Esophagus squamous epithelium (tissue), 4 donors: ENCODE measurements at regions not wholly inside any gene's neighbourhood (a gene's known extent, or its start where the extent isn't known, plus 50 kb on each side); places are given as distances from the start of the nearest gene placed in this dataset.

Experiments used
- CTCF ChIP-seq, 6 experiments: fragments of 450-650 bp in 4 of 6; fragments of 200-600 bp in 2 of 6; sonication (generic) in 2 of 6; IDR thresholded peaks; one replicate each; pipeline ENCODE4 v1.5.1; 2016 to 2019; ENCODE audit warnings: antibody characterized with exemption in 6 of 6, mild to moderate bottlenecking in 4 of 6, moderate library complexity in 4 of 6
- POLR2A ChIP-seq, 4 donors: fragments of 450-650 bp; IDR thresholded peaks; one replicate each; pipeline ENCODE4 v1.6.1; 2017; ENCODE audit warnings: antibody characterized with exemption in 4 of 4, mild to moderate bottlenecking in 4 of 4, moderate library complexity in 3 of 4

- TF ChIP-seq CTCF (IDR thresholded peaks at IDR 0.05) = no peak
- TF ChIP-seq POLR2A (IDR thresholded peaks at IDR 0.05) = no peak
Observed at GRCh38 chr4:100070868-100071267, 119.4 kb downstream of the DDIT4L start.
